ENCODE measurements at regions not wholly inside any gene's neighbourhood (a gene's known extent, or its start where the extent isn't known, plus 50 kb on each side); places are given as distances from the start of the nearest gene placed in this dataset.

DNA sequence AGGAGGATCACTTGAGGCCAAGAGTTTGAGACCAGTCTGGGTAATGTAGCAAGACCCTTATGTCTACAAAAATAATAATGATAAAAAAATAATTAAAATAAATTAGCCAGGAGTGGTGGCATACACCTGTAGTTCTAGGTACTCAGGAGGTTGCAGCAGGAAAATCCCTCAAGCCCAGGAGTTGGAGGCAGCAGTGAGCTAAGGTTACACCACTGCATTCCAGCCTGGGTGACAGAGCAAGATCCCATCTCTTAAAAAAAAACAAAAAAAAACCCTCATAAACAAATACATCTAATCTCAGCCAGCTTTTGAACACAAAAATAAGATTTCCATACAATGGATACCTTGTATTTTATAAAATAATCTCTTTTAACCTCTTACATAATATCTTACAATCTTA, 363.3 kb upstream of the KLF4 start:
- TF ChIP-seq, protein P1, sequence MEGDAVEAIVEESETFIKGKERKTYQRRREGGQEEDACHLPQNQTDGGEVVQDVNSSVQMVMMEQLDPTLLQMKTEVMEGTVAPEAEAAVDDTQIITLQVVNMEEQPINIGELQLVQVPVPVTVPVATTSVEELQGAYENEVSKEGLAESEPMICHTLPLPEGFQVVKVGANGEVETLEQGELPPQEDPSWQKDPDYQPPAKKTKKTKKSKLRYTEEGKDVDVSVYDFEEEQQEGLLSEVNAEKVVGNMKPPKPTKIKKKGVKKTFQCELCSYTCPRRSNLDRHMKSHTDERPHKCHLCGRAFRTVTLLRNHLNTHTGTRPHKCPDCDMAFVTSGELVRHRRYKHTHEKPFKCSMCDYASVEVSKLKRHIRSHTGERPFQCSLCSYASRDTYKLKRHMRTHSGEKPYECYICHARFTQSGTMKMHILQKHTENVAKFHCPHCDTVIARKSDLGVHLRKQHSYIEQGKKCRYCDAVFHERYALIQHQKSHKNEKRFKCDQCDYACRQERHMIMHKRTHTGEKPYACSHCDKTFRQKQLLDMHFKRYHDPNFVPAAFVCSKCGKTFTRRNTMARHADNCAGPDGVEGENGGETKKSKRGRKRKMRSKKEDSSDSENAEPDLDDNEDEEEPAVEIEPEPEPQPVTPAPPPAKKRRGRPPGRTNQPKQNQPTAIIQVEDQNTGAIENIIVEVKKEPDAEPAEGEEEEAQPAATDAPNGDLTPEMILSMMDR (IDR thresholded peaks at IDR 0.05; ENCODE audit: borderline replicate concordance, control extremely low read depth, extremely low read depth, insufficient read depth, missing control alignments), result no peak
- in situ Hi-C loops (cut with MboI; ENCODE audit: low sequenced_read_pairs, unreplicated experiment), result no loop called here
- no peak for DNase-seq (ENCODE audit: low spot score)

DNA sequence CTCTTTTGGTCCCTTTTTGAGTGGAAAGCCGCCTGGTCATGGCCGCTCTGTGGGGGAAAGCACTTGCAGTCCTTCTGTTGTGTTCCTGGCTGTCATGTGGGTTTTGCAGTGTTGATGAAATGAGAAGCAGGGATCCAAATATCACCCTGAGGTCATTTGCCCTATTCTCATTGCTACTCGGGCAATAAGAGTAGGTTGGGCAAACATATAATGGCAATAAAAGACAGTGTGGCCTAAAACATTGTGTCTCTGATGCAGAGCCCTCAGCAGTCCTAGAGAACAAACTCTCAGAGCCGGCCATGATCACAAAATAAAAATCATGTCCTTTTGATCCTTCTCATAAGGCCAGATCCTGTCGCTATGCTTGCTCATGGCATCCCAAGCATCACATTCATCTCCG, 361.1 kb upstream of the KLF4 start:
- TF ChIP-seq, protein P1 (IDR thresholded peaks at IDR 0.05; ENCODE audit: borderline replicate concordance, control extremely low read depth, extremely low read depth, insufficient read depth, missing control alignments), result no peak
- in situ Hi-C loops (cut with MboI; ENCODE audit: low sequenced_read_pairs, unreplicated experiment), result no loop called here
- no peak for DNase-seq (ENCODE audit: low spot score)

DNA sequence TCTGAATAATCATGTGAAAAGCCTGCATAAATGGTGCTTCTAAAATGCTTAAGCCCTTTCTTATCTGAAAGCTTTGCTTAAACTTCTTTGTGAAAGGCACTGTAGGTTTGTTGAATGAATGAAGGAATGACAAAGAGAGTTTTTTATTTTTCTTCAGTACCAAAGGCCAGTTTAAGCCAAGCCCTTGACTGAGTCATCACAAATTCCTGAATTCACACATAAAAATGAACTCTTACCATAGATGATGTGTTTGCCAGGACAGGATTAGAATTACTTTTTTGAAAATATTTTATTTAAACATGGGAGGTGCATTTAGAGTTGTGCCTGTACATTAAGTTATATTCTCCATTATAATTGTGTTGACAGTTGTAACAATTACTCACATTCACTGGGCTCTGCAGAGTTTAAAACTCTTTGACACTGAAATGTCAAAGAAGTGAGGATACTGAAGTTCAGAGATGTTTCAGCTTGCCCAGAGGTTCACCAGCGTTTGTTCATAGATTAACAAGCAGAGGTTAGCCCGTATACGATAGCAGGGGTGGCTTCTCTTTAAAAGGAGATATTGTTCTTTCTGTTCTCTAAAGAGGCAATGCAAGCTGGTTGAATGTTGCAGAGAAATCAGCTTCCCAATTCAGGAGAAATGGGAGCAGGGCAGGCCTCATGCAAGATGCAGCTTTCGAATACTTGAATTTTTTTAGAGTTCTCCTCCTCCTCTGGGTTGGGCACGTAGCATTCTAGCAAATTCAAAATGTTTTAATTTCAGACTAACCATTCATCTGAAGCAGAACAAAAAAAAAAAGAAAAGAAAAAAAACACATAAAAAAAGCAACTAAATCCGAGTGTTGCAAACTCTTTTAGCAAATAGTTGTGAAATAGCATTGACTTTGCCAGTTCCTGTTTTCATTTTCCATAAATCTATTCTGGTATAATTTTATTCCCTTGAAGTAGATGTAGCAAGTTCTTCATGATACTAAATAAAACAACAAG, 358.7 kb upstream of the KLF4 start:
- TF ChIP-seq, protein P1 (IDR thresholded peaks at IDR 0.05; ENCODE audit: borderline replicate concordance, control extremely low read depth, extremely low read depth, insufficient read depth, missing control alignments), result no peak
- in situ Hi-C loops (cut with MboI; ENCODE audit: low sequenced_read_pairs, unreplicated experiment), result no loop called here
- DNase-seq (ENCODE audit: low spot score), result no peak

DNA sequence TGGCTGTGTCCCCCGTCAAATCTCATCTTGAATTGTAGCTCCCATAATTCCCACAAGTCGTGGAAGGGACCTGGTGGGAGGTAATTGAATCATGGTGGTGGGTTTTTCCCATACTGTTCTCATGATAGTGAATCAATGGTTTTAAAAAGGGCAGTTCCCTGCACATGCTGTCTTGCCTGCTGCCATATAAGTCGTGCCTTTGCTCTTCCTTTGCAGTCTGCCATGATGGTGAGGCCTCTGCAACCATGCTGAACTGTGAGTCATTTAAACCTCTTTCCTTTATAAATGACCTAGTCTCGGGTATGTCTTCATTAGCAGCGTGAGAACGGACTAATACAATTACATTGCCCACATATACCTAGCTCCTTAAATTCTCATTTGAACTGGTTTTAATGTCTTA, 353.0 kb upstream of the KLF4 start:
- no peak for DNase-seq (ENCODE audit: low spot score)
- TF ChIP-seq, protein P1 (IDR thresholded peaks at IDR 0.05; ENCODE audit: borderline replicate concordance, control extremely low read depth, extremely low read depth, insufficient read depth, missing control alignments), result no peak
- in situ Hi-C loops (cut with MboI; ENCODE audit: low sequenced_read_pairs, unreplicated experiment), result no loop called here

DNA sequence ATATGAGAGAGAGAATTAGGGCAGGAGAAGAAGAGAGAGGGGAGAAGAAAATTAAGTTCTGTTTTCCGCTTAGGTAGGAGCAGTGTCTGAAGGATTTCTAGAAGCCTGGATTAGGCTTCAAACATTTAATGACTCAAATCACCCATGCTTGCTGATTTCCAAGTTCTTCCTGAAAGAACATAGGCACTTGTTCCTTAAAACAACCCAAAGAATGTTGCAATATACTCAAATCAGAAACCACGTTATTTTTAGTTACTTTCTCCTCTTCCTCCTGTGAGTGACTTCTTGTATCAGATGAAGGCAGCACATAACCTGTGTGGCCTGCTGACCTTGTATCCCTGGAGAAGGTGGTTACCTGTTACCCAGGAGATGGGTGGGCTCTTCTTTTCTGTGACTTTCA, 351.5 kb upstream of the KLF4 start:
- TF ChIP-seq, protein P1 (IDR thresholded peaks at IDR 0.05; ENCODE audit: borderline replicate concordance, control extremely low read depth, extremely low read depth, insufficient read depth, missing control alignments), result no peak
- DNase-seq (ENCODE audit: low spot score), result no peak
- in situ Hi-C loops (cut with MboI; ENCODE audit: low sequenced_read_pairs, unreplicated experiment), result no loop called here

DNA sequence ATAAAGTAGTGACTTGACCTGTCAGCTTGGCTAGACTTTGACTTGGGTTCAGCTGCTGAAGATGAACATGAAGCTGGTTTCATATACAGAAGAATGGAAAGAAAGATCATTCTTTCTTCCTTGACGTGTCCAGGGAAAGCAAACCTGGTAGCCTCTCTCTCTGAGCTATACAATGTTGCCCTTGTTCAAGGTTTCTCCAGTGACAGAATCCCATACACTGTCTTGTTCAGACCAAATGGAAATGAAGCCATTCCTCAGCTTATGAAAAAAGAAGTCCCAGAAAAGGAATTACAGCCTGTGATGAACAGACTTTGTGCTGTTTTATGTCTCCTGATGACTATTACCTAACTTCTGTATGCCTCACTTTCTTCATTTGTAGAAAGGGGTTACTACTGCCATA, 349.8 kb upstream of the KLF4 start:
- in situ Hi-C loops (cut with MboI; ENCODE audit: low sequenced_read_pairs, unreplicated experiment), result no loop called here
- no peak for DNase-seq (ENCODE audit: low spot score)
- TF ChIP-seq, protein P1 (IDR thresholded peaks at IDR 0.05; ENCODE audit: borderline replicate concordance, control extremely low read depth, extremely low read depth, insufficient read depth, missing control alignments), result no peak
